Ectodermal cell (in vitro differentiated cells): ENCODE measurements at regions not wholly inside any gene's neighbourhood (a gene's known extent, or its start where the extent isn't known, plus 50 kb on each side); places are given as distances from the start of the nearest gene placed in this dataset.

ENCODE experiments used
- H3K27ac ChIP-seq: 2 replicates; pipeline ENCODE4 v1.7.0; 2013; ENCODE audit warnings: mild to moderate bottlenecking, low read depth, low read length; ENCODE audit not compliant: insufficient read depth, poor library complexity, severe bottlenecking
- H3K27me3 ChIP-seq: 2 replicates; pipeline ENCODE4 v1.7.0; 2013; ENCODE audit warnings: mild to moderate bottlenecking, low read length; ENCODE audit not compliant: insufficient read depth, control insufficient read depth, poor library complexity, severe bottlenecking
- H3K36me3 ChIP-seq: one replicate; pipeline ENCODE4 v1.7.0; 2013; ENCODE audit warnings: low read length; ENCODE audit not compliant: control insufficient read depth, insufficient read depth
- H3K4me1 ChIP-seq: one replicate; pipeline ENCODE4 v1.7.0; 2013; ENCODE audit warnings: low read length; ENCODE audit not compliant: control insufficient read depth, insufficient read depth
- H3K4me3 ChIP-seq: 2 replicates; pipeline ENCODE4 v1.7.0; 2013; ENCODE audit warnings: low read depth, low read length, control low read depth; ENCODE audit not compliant: insufficient read depth
- H3K9me3 ChIP-seq: 2 replicates; pipeline ENCODE4 v1.7.0; 2013; ENCODE audit warnings: mild to moderate bottlenecking, low read length, moderate library complexity; ENCODE audit not compliant: control insufficient read depth
- WGBS, 2 experiments: methylation state at CpG; one replicate each; pipeline ENCODE4 v1.1.7; 2013; ENCODE audit warnings: missing lambda C conversion rate in 2 of 2; 5-methylcytosine and 5-hydroxymethylcytosine counted together

DNA sequence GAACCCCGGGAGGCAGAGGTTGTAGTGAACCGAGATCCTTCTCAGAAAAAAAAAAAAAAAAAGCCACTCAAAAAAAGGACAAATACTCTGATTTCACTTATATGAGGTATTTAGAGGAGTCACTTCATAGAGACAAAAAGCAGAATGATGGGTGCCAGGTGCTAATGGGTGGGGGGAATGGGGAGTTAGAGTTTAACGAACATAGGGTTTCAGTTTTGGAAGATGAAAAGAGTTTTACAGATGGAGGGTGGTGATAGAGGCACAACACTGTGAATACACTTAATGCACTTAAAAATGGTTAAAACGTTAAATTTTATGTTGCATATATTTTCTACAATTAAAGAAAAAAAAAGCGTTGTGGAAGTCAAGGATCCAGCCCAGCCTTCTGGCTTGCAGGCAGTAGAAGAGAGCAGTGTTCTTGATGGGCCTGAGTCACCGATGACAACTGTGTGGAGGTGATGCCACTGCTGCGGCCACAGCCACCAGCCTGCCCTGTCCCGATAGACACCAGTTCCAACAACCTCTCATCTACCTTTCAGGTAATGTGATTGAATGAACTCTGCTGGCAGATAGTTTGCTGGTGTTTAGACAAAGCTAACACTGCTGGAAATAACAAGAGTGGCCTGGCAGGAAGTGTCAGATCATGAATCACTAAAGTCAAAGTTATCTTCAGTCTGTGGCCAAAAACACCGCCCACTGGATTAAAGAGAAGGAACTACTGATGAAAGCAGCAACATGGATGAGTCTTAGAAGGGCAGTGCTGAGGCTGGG lies 49.9 kb upstream of the COX10 start:
- Histone ChIP-seq H3K4me1 (no peaks in the 10 kb centered on the region), H3K9me3 (no peaks in the 10 kb centered on the region), H3K4me3 (no peak overlapping the region), H3K27ac (no peak overlapping the region), H3K27me3 (no peaks in the 10 kb centered on the region), H3K36me3 (no peaks in the 10 kb centered on the region)
- whole genome bisulfite sequencing, 2 experiments: 93 to 97% methylated on average over 8 to 9 of the region's 9 CpGs
